ENCODE measurements at regions not wholly inside any gene's neighbourhood (a gene's known extent, or its start where the extent isn't known, plus 50 kb on each side); places are given as distances from the start of the nearest gene placed in this dataset.

- H3K27ac ChIP-seq, result no peak overlapping the region
- no peak for TF ChIP-seq ZFX (IDR thresholded peaks at IDR 0.05; ENCODE audit: borderline replicate concordance)
- TF ChIP-seq CTCF (IDR thresholded peaks at IDR 0.05), result no peak
Observed at GRCh38 chr22:25374869-25375268, 155.4 kb downstream of the CRYBB2 start.

- TF ChIP-seq CTCF (IDR thresholded peaks at IDR 0.05), result no peak
- TF ChIP-seq ZFX (IDR thresholded peaks at IDR 0.05; ENCODE audit: borderline replicate concordance), result no peak
- no peak overlapping the region for H3K27ac ChIP-seq
Observed at GRCh38 chr22:25375683-25376082, 156.2 kb downstream of the CRYBB2 start.

- H3K27ac ChIP-seq, result no peak overlapping the region
- TF ChIP-seq ZFX (IDR thresholded peaks at IDR 0.05; ENCODE audit: borderline replicate concordance) (no peak), CTCF (IDR thresholded peaks at IDR 0.05) (no peak)
Observed at GRCh38 chr22:25377699-25378098, 158.3 kb downstream of the CRYBB2 start.

GRCh38 chr22:25380122-25380747, 160.8 kb downstream of the CRYBB2 start:
- no peak for TF ChIP-seq ZFX (IDR thresholded peaks at IDR 0.05; ENCODE audit: borderline replicate concordance)
- no peak for TF ChIP-seq CTCF (IDR thresholded peaks at IDR 0.05)
- no peak overlapping the region for H3K27ac ChIP-seq

- TF ChIP-seq ZFX (IDR thresholded peaks at IDR 0.05; ENCODE audit: borderline replicate concordance) (no peak), CTCF (IDR thresholded peaks at IDR 0.05) (peak; percentile 23; the same call in 1 of the 2 replicates)
- no peak overlapping the region for H3K27ac ChIP-seq
Observed at GRCh38 chr22:25382762-25383161, 163.3 kb downstream of the CRYBB2 start.

- H3K27ac ChIP-seq, result no peak overlapping the region
- TF ChIP-seq CTCF (IDR thresholded peaks at IDR 0.05) (no peak), ZFX (IDR thresholded peaks at IDR 0.05; ENCODE audit: borderline replicate concordance) (no peak)
Observed at GRCh38 chr22:25383278-25383820, 163.9 kb downstream of the CRYBB2 start.

GRCh38 chr22:25383892-25384291, 164.5 kb downstream of the CRYBB2 start:
- TF ChIP-seq CTCF (IDR thresholded peaks at IDR 0.05) (no peak), ZFX (IDR thresholded peaks at IDR 0.05; ENCODE audit: borderline replicate concordance) (no peak)
- H3K27ac ChIP-seq, result no peak overlapping the region

Measured in 22Rv1 (cell line).